ACC112 (cell line): ENCODE measurements at regions not wholly inside any gene's neighbourhood (a gene's known extent, or its start where the extent isn't known, plus 50 kb on each side); places are given as distances from the start of the nearest gene placed in this dataset.
A peak's percentile ranks its signal among the peaks of the same experiment; 100 is the strongest.
"Not testable (repeated sequence)": the region's sequence is repeated elsewhere in the genome, so short reads cannot be mapped to it uniquely, and the experiment has no call there.

Experiments used
- H2AFZ ChIP-seq: fragments of 200-600 bp; sonication (generic); one replicate; pipeline ENCODE4 v1.6.0; 2017; ENCODE audit warnings: antibody characterized with exemption, low read length; ENCODE audit not compliant: unreplicated experiment
- H3K27ac ChIP-seq: fragments of 200-600 bp; sonication (generic); 2 replicates; pipeline ENCODE4 v1.5.1; 2014; ENCODE audit warnings: low read depth, mild to moderate bottlenecking, antibody characterized with exemption, low read length, moderate library complexity
- H3K27me3 ChIP-seq: fragments of 200-600 bp; sonication (generic); 2 replicates; pipeline ENCODE4 v1.6.1; 2014; ENCODE audit warnings: mild to moderate bottlenecking, antibody characterized with exemption, low read length, moderate library complexity, mixed read lengths; ENCODE audit not compliant: insufficient read depth
- H3K36me3 ChIP-seq: fragments of 200-600 bp; sonication (generic); 2 replicates; pipeline ENCODE4 v1.6.1; 2016; ENCODE audit warnings: mild to moderate bottlenecking, antibody characterized with exemption, low read length, moderate library complexity, mixed read lengths; ENCODE audit not compliant: insufficient read depth
- H3K4me1 ChIP-seq: fragments of 200-600 bp; sonication (generic); one replicate; pipeline ENCODE4 v1.6.1; 2016; ENCODE audit warnings: low read length, mixed read lengths; ENCODE audit not compliant: insufficient read depth, unreplicated experiment, control insufficient read depth
- H3K4me3 ChIP-seq: fragments of 200-600 bp; sonication (generic); 2 replicates; pipeline ENCODE4 v1.5.1; 2014; ENCODE audit warnings: mild to moderate bottlenecking, low read depth, low read length
- H3K79me2 ChIP-seq: fragments of 200-600 bp; sonication (generic); one replicate; pipeline ENCODE4 v1.6.0; 2016; ENCODE audit warnings: low read length; ENCODE audit not compliant: control insufficient read depth, unreplicated experiment, insufficient read depth

DNA sequence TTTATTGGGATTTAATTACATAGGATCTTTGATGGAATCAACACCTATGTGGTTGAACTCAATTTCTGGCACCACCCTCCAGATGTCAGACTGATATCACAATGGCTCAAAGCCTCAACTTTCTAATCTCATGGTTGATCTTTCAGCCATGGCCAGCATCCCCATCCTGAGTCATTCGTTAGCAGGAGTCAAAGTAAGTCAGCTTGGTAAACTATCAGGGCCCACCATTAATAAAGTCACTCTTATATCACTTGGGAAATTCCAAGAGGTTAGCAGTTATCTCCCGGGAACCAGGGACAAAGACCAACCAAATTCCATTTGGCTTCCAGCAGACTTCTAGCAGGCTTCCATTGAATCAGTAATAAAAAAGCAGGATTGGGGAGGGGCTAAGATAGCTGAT is 50.7 kb upstream of the TNFSF4 start:
- no peak overlapping the region for H2AFZ ChIP-seq
- no peaks in the 10 kb centered on the region for H3K79me2 ChIP-seq
- no peak overlapping the region for H3K27ac ChIP-seq
- peaks cover 6% of the 10 kb centered on the region for H3K4me1 ChIP-seq
- no peak overlapping the region for H3K4me3 ChIP-seq
- no peaks in the 10 kb centered on the region for H3K27me3 ChIP-seq
- no peaks in the 10 kb centered on the region for H3K36me3 ChIP-seq

GRCh38 chr1:173258479-173259264 is 51.5 kb upstream of the TNFSF4 start:
- Histone ChIP-seq H3K79me2 (no peaks in the 10 kb centered on the region), H3K27ac (no peak overlapping the region), H3K4me1 (peaks cover 6% of the 10 kb centered on the region), H3K36me3 (no peaks in the 10 kb centered on the region), H3K4me3 (no peak overlapping the region), H3K27me3 (no peaks in the 10 kb centered on the region), H2AFZ (no peak overlapping the region)

DNA sequence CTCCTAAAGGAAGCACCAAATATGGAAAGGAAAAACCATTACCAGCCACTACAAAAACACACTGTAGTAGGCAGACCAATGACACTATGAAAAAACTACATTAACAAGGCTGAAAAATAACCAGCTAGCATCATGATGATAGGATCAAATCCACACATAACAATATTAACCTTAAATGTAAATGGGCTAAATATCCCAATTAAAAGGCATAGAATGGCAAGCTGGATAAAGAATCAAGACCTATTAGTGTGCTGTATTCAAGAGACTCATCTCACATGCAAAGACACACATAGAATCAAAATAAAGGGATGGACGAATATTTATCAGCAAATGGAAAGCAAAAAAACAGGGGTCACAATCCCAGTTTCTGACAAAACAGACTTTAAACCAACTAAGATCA is 53.2 kb upstream of the TNFSF4 start:
- not testable (repeated sequence) for H2AFZ ChIP-seq, H3K4me1 ChIP-seq, H3K27ac ChIP-seq, H3K79me2 ChIP-seq, H3K36me3 ChIP-seq, H3K27me3 ChIP-seq, H3K4me3 ChIP-seq

GRCh38 chr1:173266841-173267240 is 59.7 kb upstream of the TNFSF4 start:
- no peak overlapping the region for H3K27ac ChIP-seq
- no peaks in the 10 kb centered on the region for H3K27me3 ChIP-seq
- no peaks in the 10 kb centered on the region for H3K79me2 ChIP-seq

DNA sequence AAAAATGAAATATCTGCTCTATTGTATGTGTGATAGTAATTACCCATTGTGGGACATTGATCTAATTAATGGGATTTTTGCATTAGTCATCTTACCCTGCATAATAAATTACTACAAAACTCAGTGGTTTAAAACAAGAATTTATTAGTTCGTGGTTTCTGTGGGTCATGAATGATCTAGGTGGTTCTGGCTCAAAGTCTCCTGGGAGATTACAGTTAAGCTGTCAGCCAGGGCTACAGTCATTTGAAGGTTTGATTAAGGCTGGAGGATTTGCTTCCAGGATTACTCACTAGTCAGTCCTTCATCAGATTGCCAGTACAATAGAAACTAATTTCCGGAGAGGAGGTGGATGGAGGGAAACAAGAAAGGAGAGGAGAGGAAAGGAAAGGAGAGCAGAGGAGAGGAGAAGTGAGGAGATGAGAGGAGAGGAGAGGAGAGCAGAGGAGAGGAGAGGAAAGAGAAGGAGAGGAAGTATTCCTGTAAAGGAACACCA is 60.4 kb upstream of the TNFSF4 start:
- no peak overlapping the region for H3K4me3 ChIP-seq
- H3K4me1 ChIP-seq = peaks cover 39% of the 10 kb centered on the region
- H3K36me3 ChIP-seq = no peaks in the 10 kb centered on the region
- no peak overlapping the region for H2AFZ ChIP-seq
- no peaks in the 10 kb centered on the region for H3K79me2 ChIP-seq
- no peaks in the 10 kb centered on the region for H3K27me3 ChIP-seq
- peak overlapping the region; percentile 37 for H3K27ac ChIP-seq

More at GRCh38 chr1:173266841-173267240, 59.7 kb upstream of the TNFSF4 start:
- peaks cover 39% of the 10 kb centered on the region for H3K4me1 ChIP-seq
- H3K4me3 ChIP-seq = no peak overlapping the region
- no peak overlapping the region for H2AFZ ChIP-seq
- no peaks in the 10 kb centered on the region for H3K36me3 ChIP-seq

DNA sequence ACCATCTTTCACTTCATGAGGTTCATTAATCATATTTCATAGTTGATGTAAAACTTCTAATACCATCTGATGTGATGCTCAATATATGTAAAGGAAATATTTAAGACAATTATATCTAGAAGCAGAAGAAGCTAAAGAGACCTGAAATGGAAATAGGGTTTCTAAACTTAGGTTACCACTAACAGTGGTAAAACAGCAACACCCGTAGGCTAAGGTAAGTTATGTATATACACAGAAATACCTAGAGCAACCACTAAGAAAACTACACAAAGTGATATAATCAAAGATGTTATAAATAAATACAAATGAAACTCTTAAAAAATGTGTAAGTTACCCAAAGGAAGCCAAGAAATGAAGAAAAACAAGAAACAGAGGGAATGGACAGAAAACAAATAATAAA is 61.1 kb upstream of the TNFSF4 start:
- no peak overlapping the region for H3K4me3 ChIP-seq
- H3K36me3 ChIP-seq = no peaks in the 10 kb centered on the region
- H3K27ac ChIP-seq = peak overlapping the region; percentile 37; the same call in 1 of the 2 replicates
- H2AFZ ChIP-seq = peak overlapping the region; percentile 15
- H3K79me2 ChIP-seq = no peaks in the 10 kb centered on the region
- H3K27me3 ChIP-seq = no peaks in the 10 kb centered on the region
- H3K4me1 ChIP-seq = peaks cover 39% of the 10 kb centered on the region

- Histone ChIP-seq H3K4me1 (peaks cover 39% of the 10 kb centered on the region), H3K79me2 (no peaks in the 10 kb centered on the region), H3K27ac (peak overlapping the region; percentile 75), H2AFZ (no peak overlapping the region), H3K27me3 (no peaks in the 10 kb centered on the region), H3K4me3 (no peak overlapping the region), H3K36me3 (no peaks in the 10 kb centered on the region)
Measured at GRCh38 chr1:173268786-173269277, 61.7 kb upstream of the TNFSF4 start.

GRCh38 chr1:173269490-173270230 is 62.5 kb upstream of the TNFSF4 start:
- no peak overlapping the region for H3K4me3 ChIP-seq
- peaks cover 39% of the 10 kb centered on the region for H3K4me1 ChIP-seq
- no peaks in the 10 kb centered on the region for H3K79me2 ChIP-seq
- H2AFZ ChIP-seq = peak overlapping the region; percentile 35
- H3K36me3 ChIP-seq = no peaks in the 10 kb centered on the region
- no peaks in the 10 kb centered on the region for H3K27me3 ChIP-seq
- peak overlapping the region; percentile 75 for H3K27ac ChIP-seq

GRCh38 chr1:173270243-173270642 is 63.1 kb upstream of the TNFSF4 start:
- no peak overlapping the region for H2AFZ ChIP-seq

GRCh38 chr1:173271021-173271420 is 63.9 kb upstream of the TNFSF4 start:
- not testable (repeated sequence) for H3K27ac ChIP-seq, H3K79me2 ChIP-seq, H3K4me3 ChIP-seq, H3K27me3 ChIP-seq, H2AFZ ChIP-seq, H3K36me3 ChIP-seq
- peaks cover 39% of the 10 kb centered on the region for H3K4me1 ChIP-seq

More at GRCh38 chr1:173270243-173270642, 63.1 kb upstream of the TNFSF4 start:
- Histone ChIP-seq H3K27me3 (no peaks in the 10 kb centered on the region), H3K27ac (peak overlapping the region; percentile 75), H3K79me2 (no peaks in the 10 kb centered on the region), H3K4me1 (peaks cover 39% of the 10 kb centered on the region), H3K4me3 (no peak overlapping the region), H3K36me3 (no peaks in the 10 kb centered on the region)
